ENCODE measurements at regions not wholly inside any gene's neighbourhood (a gene's known extent, or its start where the extent isn't known, plus 50 kb on each side); places are given as distances from the start of the nearest gene placed in this dataset.
"Not testable (repeated sequence)": the region's sequence is repeated elsewhere in the genome, so short reads cannot be mapped to it uniquely, and the experiment has no call there.

GRCh38 chr1:168427051-168427450 lies 116.7 kb downstream of the XCL2 start:
- intact Hi-C loops (cut with DNase I): no loop called here
- DNase-seq: no peak

GRCh38 chr1:168424281-168424680 lies 119.5 kb downstream of the XCL2 start:
- intact Hi-C loops (cut with DNase I): no loop called here
- DNase-seq: no peak

- intact Hi-C loops (cut with DNase I): no loop called here
- no peak for DNase-seq
Measured at GRCh38 chr1:168422203-168422847, 121.5 kb downstream of the XCL2 start.

GRCh38 chr1:168421399-168422004 lies 122.3 kb downstream of the XCL2 start:
- intact Hi-C loops (cut with DNase I): no loop called here

GRCh38 chr1:168420177-168420576 lies 123.6 kb downstream of the XCL2 start:
- DNase-seq: no peak
- intact Hi-C loops (cut with DNase I): no loop called here

More at GRCh38 chr1:168421399-168422004, 122.3 kb downstream of the XCL2 start:
- DNase-seq: no peak

- no peak for DNase-seq
- intact Hi-C loops (cut with DNase I): no loop called here
Measured at GRCh38 chr1:168419736-168420135, 124.1 kb downstream of the XCL2 start.

- no peak for DNase-seq
- intact Hi-C loops (cut with DNase I): no loop called here
Measured at GRCh38 chr1:168416220-168416619, 127.6 kb downstream of the XCL2 start.

- intact Hi-C loops (cut with DNase I): no loop called here
- no peak for DNase-seq
Measured at GRCh38 chr1:168414914-168415313, 128.9 kb downstream of the XCL2 start.

- no peak for DNase-seq
Measured at GRCh38 chr1:168410464-168410863, 129.8 kb downstream of the TBX19 start.

GRCh38 chr1:168408884-168409283 lies 128.2 kb downstream of the TBX19 start:
- DNase-seq: no peak
- intact Hi-C loops (cut with DNase I): no loop called here

More at GRCh38 chr1:168410464-168410863, 129.8 kb downstream of the TBX19 start:
- intact Hi-C loops (cut with DNase I): no loop called here

- intact Hi-C loops (cut with DNase I): no loop called here
- DNase-seq: no peak
Measured at GRCh38 chr1:168408539-168408865, 127.8 kb downstream of the TBX19 start.

GRCh38 chr1:168407832-168408538 lies 127.3 kb downstream of the TBX19 start:
- intact Hi-C loops (cut with DNase I): no loop called here
- no peak for DNase-seq

GRCh38 chr1:168405906-168406549 lies 125.4 kb downstream of the TBX19 start:
- intact Hi-C loops (cut with DNase I): no loop called here
- no peak for DNase-seq

GRCh38 chr1:168403140-168403539 lies 122.5 kb downstream of the TBX19 start:
- intact Hi-C loops (cut with DNase I): no loop called here

GRCh38 chr1:168402466-168402865 lies 121.8 kb downstream of the TBX19 start:
- intact Hi-C loops (cut with DNase I); DNase-seq: not testable (repeated sequence)

More at GRCh38 chr1:168403140-168403539, 122.5 kb downstream of the TBX19 start:
- DNase-seq: no peak

GRCh38 chr1:168401341-168401740 lies 120.7 kb downstream of the TBX19 start:
- intact Hi-C loops (cut with DNase I): no loop called here
- no peak for DNase-seq

GRCh38 chr1:168400139-168400538 lies 119.5 kb downstream of the TBX19 start:
- intact Hi-C loops (cut with DNase I): no loop called here
- no peak for DNase-seq

GRCh38 chr1:168397806-168398205 lies 117.1 kb downstream of the TBX19 start:
- DNase-seq: no peak
- intact Hi-C loops (cut with DNase I): no loop called here

- intact Hi-C loops (cut with DNase I): no loop called here
Measured at GRCh38 chr1:168396940-168397684, 116.4 kb downstream of the TBX19 start.

GRCh38 chr1:168396508-168396907 lies 115.8 kb downstream of the TBX19 start:
- no peak for DNase-seq
- intact Hi-C loops (cut with DNase I): no loop called here

More at GRCh38 chr1:168396940-168397684, 116.4 kb downstream of the TBX19 start:
- DNase-seq: no peak

- no peak for DNase-seq
- intact Hi-C loops (cut with DNase I): no loop called here
Measured at GRCh38 chr1:168394858-168395257, 114.2 kb downstream of the TBX19 start.

Data from posterior cingulate gyrus (tissue), 11 donors.